ENCODE measurements at regions not wholly inside any gene's neighbourhood (a gene's known extent, or its start where the extent isn't known, plus 50 kb on each side); places are given as distances from the start of the nearest gene placed in this dataset.

GRCh38 chr7:81623251-81623855 is 146.5 kb downstream of the HGF start:
- no peak for TF ChIP-seq CTCF (IDR thresholded peaks at IDR 0.05)
- no peak for TF ChIP-seq EZH2 (IDR thresholded peaks at IDR 0.05; ENCODE audit: borderline replicate concordance, insufficient read depth, low read depth, low read length, poor library complexity, severe bottlenecking)

Data from B cell (primary cell).